GM20000 (cell line): ENCODE measurements at regions not wholly inside any gene's neighbourhood (a gene's known extent, or its start where the extent isn't known, plus 50 kb on each side); places are given as distances from the start of the nearest gene placed in this dataset.

Source experiments
- DNase-seq: peaks from one replicate; pipeline ENCODE4 v3.0.0; 2012; ENCODE audit warnings: low spot score
- CTCF ChIP-seq: IDR thresholded peaks from 2 replicates; pipeline ENCODE4 v1.5.1; 2012; ENCODE audit warnings: mild to moderate bottlenecking, control low read depth; ENCODE audit errors: extremely low read depth, missing control alignments

- no peak for TF ChIP-seq CTCF
- DNase-seq: no peak
These were observed 1825.1 kb upstream of the IGFBP7 start for GRCh38 chr4:58935332-58935731.

- no peak for DNase-seq
- TF ChIP-seq CTCF: no peak
These were observed 1826.3 kb upstream of the IGFBP7 start for GRCh38 chr4:58936436-58936835.

- peak; percentile 2 for DNase-seq
- TF ChIP-seq CTCF: no peak
These were observed 1830.0 kb upstream of the IGFBP7 start for GRCh38 chr4:58940167-58940566.

- TF ChIP-seq CTCF: no peak
- DNase-seq: no peak
These were observed 1831.1 kb upstream of the IGFBP7 start for GRCh38 chr4:58941286-58941685.

GRCh38 chr4:58953575-58953974 is 1843.4 kb upstream of the IGFBP7 start:
- DNase-seq: no peak

GRCh38 chr4:58957711-58958110 is 1847.5 kb upstream of the IGFBP7 start:
- TF ChIP-seq CTCF: no peak
- no peak for DNase-seq

More at GRCh38 chr4:58953575-58953974, 1843.4 kb upstream of the IGFBP7 start:
- no peak for TF ChIP-seq CTCF

- TF ChIP-seq CTCF: no peak
- no peak for DNase-seq
These were observed 1851.1 kb upstream of the IGFBP7 start for GRCh38 chr4:58961283-58961682.
